Mesenchymal stem cell (in vitro differentiated cells and primary cell): ENCODE measurements at regions not wholly inside any gene's neighbourhood (a gene's known extent, or its start where the extent isn't known, plus 50 kb on each side); places are given as distances from the start of the nearest gene placed in this dataset.
"Not testable (repeated sequence)": the region's sequence is repeated elsewhere in the genome, so short reads cannot be mapped to it uniquely, and the experiment has no call there.

Experiments used
- DNase-seq: peaks from one replicate; pipeline ENCODE4 v3.0.0-alpha.2; 2013
- H2AFZ ChIP-seq: one replicate; pipeline ENCODE4 v1.6.1; 2013; ENCODE audit warnings: low read depth, mild to moderate bottlenecking, control low read depth, inconsistent platforms, low read length, moderate library complexity
- H2AK5ac ChIP-seq: 2 replicates; pipeline ENCODE4 v1.6.1; 2013; ENCODE audit warnings: low read length, moderate library complexity, mild to moderate bottlenecking, inconsistent platforms; ENCODE audit not compliant: severe bottlenecking
- H2BK120ac ChIP-seq: one replicate; pipeline ENCODE4 v1.6.1; 2013; ENCODE audit warnings: low read depth, mild to moderate bottlenecking, inconsistent platforms, low read length, moderate library complexity
- H2BK12ac ChIP-seq, 2 experiments: one replicate each; pipeline ENCODE4 v1.6.1; 2013; ENCODE audit warnings: inconsistent platforms in 2 of 2, low read length in 2 of 2, mild to moderate bottlenecking in 2 of 2, moderate library complexity in 2 of 2, control low read depth in 1 of 2
- H2BK15ac ChIP-seq: one replicate; pipeline ENCODE4 v1.6.1; 2013; ENCODE audit warnings: mild to moderate bottlenecking, low read depth, inconsistent platforms; ENCODE audit not compliant: poor library complexity, severe bottlenecking
- H2BK5ac ChIP-seq: 2 replicates; pipeline ENCODE4 v1.6.1; 2013; ENCODE audit warnings: low read depth, mild to moderate bottlenecking, low read length, control low read depth, inconsistent platforms; ENCODE audit not compliant: poor library complexity, severe bottlenecking
- H3K14ac ChIP-seq, 2 experiments: one replicate each; pipeline ENCODE4 v1.6.1; 2013; ENCODE audit warnings: inconsistent platforms in 2 of 2, low read length in 2 of 2, control low read depth in 1 of 2, mild to moderate bottlenecking in 1 of 2, moderate library complexity in 1 of 2
- H3K18ac ChIP-seq, 2 experiments: one replicate each; pipeline ENCODE4 v1.6.1; 2013; ENCODE audit warnings: inconsistent platforms in 2 of 2, low read length in 2 of 2, control low read depth in 1 of 2, low read depth in 1 of 2, mild to moderate bottlenecking in 1 of 2
- H3K23ac ChIP-seq, 2 experiments: one replicate each; pipeline ENCODE4 v1.6.1; 2013; ENCODE audit warnings: inconsistent platforms in 2 of 2, low read length in 2 of 2, mild to moderate bottlenecking in 2 of 2, moderate library complexity in 2 of 2, control low read depth in 1 of 2
- H3K27ac ChIP-seq: 2 replicates; pipeline ENCODE4 v1.5.1; 2013; ENCODE audit warnings: mild to moderate bottlenecking, moderate library complexity, low read length, control low read depth, inconsistent platforms; ENCODE audit not compliant: poor library complexity, severe bottlenecking
- H3K27me3 ChIP-seq, 2 experiments: 2 replicates each; pipeline versions ENCODE4 v1.6.1 to v1.7.0; 2013; ENCODE audit warnings: low read length in 2 of 2, mild to moderate bottlenecking in 2 of 2, moderate library complexity in 2 of 2, control low read depth in 1 of 2, inconsistent platforms in 1 of 2; ENCODE audit not compliant: control insufficient read depth in 1 of 2, insufficient read depth in 1 of 2
- H3K36me3 ChIP-seq, 2 experiments: 2 replicates each; pipeline versions ENCODE4 v1.6.1 to v1.7.0; 2013; ENCODE audit warnings: low read length in 2 of 2, control low read depth in 1 of 2, inconsistent platforms in 1 of 2, low read depth in 1 of 2, mild to moderate bottlenecking in 1 of 2; ENCODE audit not compliant: insufficient read depth in 2 of 2, control insufficient read depth in 1 of 2
- H3K4ac ChIP-seq, 2 experiments: one replicate each; pipeline ENCODE4 v1.6.1; 2013; ENCODE audit warnings: inconsistent platforms in 2 of 2, low read length in 2 of 2, mild to moderate bottlenecking in 2 of 2, moderate library complexity in 2 of 2, control low read depth in 1 of 2, low read depth in 1 of 2
- H3K4me1 ChIP-seq: 2 replicates; pipeline ENCODE4 v1.6.1; 2013; ENCODE audit warnings: low read depth, low read length, control low read depth; ENCODE audit not compliant: control insufficient read depth, insufficient read depth
- H3K4me2 ChIP-seq: 2 replicates; pipeline ENCODE4 v1.6.1; 2013; ENCODE audit warnings: low read length, mild to moderate bottlenecking, inconsistent platforms; ENCODE audit not compliant: poor library complexity, severe bottlenecking
- H3K4me3 ChIP-seq, 2 experiments: 2 replicates each; pipeline versions ENCODE4 v1.5.1 to v1.7.0; 2013; ENCODE audit warnings: low read length in 2 of 2, mild to moderate bottlenecking in 2 of 2, control low read depth in 1 of 2, low read depth in 1 of 2; ENCODE audit not compliant: insufficient read depth in 1 of 2
- H3K79me1 ChIP-seq: replicated peaks from 2 replicates; pipeline ENCODE4 v1.6.1; 2013; ENCODE audit warnings: mild to moderate bottlenecking, control low read depth, low read length, inconsistent platforms; ENCODE audit not compliant: poor library complexity, severe bottlenecking
- H3K9ac ChIP-seq: 2 replicates; pipeline ENCODE4 v1.7.0; 2013; ENCODE audit warnings: mild to moderate bottlenecking, low read length, moderate library complexity
- H3K9me3 ChIP-seq: 2 replicates; pipeline ENCODE4 v1.7.0; 2013; ENCODE audit warnings: mild to moderate bottlenecking, low read length; ENCODE audit not compliant: control insufficient read depth
- H4K8ac ChIP-seq: one replicate; pipeline ENCODE4 v1.6.1; 2013; ENCODE audit warnings: inconsistent platforms, mild to moderate bottlenecking, low read length, moderate library complexity
- H4K91ac ChIP-seq: one replicate; pipeline ENCODE4 v1.6.1; 2013; ENCODE audit warnings: mild to moderate bottlenecking, low read length, inconsistent platforms
- WGBS: methylation state at CpG from one replicate; pipeline ENCODE4 v1.1.7; 2013; ENCODE audit warnings: mixed read lengths; 5-methylcytosine and 5-hydroxymethylcytosine counted together

DNA sequence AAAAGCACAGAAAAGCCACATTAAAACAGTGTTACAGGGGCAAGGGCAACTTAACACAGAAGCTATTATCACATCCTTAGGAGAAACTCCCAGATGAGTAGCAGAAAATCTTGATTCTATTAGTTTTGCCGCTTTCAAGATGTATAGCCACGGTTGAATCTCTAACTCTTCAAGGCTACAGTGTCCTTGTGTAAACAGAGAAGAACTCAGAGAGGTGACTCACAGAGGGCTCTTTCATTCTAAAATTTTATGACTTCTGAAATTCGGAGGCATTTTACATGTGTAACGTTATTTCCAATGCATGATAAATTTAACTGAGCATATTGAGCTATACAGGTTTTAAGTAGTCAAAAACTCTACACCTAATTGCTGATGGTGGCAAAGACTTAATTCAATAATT lies 846.6 kb downstream of the GBE1 start:
- Histone ChIP-seq H3K4ac (no peak overlapping the region), H3K27ac (no peak overlapping the region), H3K27me3 (no peaks in the 10 kb centered on the region), H3K18ac (no peak overlapping the region), H3K79me1 (no peaks in the 10 kb centered on the region), H3K4me3 (no peak overlapping the region), H2AFZ (no peak overlapping the region), H3K9me3 (peaks cover 11% of the 10 kb centered on the region), H3K14ac (no peak overlapping the region), H3K4me2 (no peak overlapping the region), H2AK5ac (no peak overlapping the region), H2BK5ac (no peak overlapping the region), H4K91ac (no peak overlapping the region), H2BK12ac (no peak overlapping the region), H2BK15ac (no peak overlapping the region), H4K8ac (no peak overlapping the region), H3K36me3 (no peaks in the 10 kb centered on the region), H3K4me1 (no peaks in the 10 kb centered on the region), H3K23ac (no peak overlapping the region), H3K9ac (no peak overlapping the region), H2BK120ac (no peak overlapping the region)
- DNase-seq, result no peak
- WGBS, result 83% methylated on average over 2 of the region's 4 CpGs

GRCh38 chr3:80898211-80898610 lies 863.2 kb downstream of the GBE1 start:
- H2BK5ac ChIP-seq, result no peak overlapping the region
- H2BK12ac ChIP-seq, result no peak overlapping the region
- no peaks in the 10 kb centered on the region for H3K4me1 ChIP-seq
- H3K18ac ChIP-seq, result no peak overlapping the region
- H2BK15ac ChIP-seq, result no peak overlapping the region
- H3K4me3 ChIP-seq, result no peak overlapping the region
- no peak overlapping the region for H2AK5ac ChIP-seq
- no peak overlapping the region for H3K14ac ChIP-seq
- H2AFZ ChIP-seq, result no peak overlapping the region
- H2BK120ac ChIP-seq, result no peak overlapping the region
- peaks cover 11% of the 10 kb centered on the region for H3K9me3 ChIP-seq
- no peak overlapping the region for H3K4ac ChIP-seq
- no peak for DNase-seq
- no peaks in the 10 kb centered on the region for H3K36me3 ChIP-seq
- no peaks in the 10 kb centered on the region for H3K79me1 ChIP-seq
- H3K23ac ChIP-seq, result no peak overlapping the region
- no peak overlapping the region for H4K8ac ChIP-seq
- no peak overlapping the region for H4K91ac ChIP-seq
- no peaks in the 10 kb centered on the region for H3K27me3 ChIP-seq
- no peak overlapping the region for H3K4me2 ChIP-seq
- no peak overlapping the region for H3K9ac ChIP-seq
- H3K27ac ChIP-seq, result no peak overlapping the region

GRCh38 chr3:80897005-80897404 lies 864.4 kb downstream of the GBE1 start:
- DNase-seq, H3K23ac ChIP-seq, H2BK15ac ChIP-seq, H2BK12ac ChIP-seq, H3K4me3 ChIP-seq, H3K4me1 ChIP-seq, H3K14ac ChIP-seq, H2BK120ac ChIP-seq, H3K9ac ChIP-seq, H3K27me3 ChIP-seq, H4K91ac ChIP-seq, H4K8ac ChIP-seq, H3K36me3 ChIP-seq, H3K27ac ChIP-seq, H3K4ac ChIP-seq, H2AK5ac ChIP-seq, H2AFZ ChIP-seq, H3K79me1 ChIP-seq, H3K18ac ChIP-seq, H3K4me2 ChIP-seq, H2BK5ac ChIP-seq: not testable (repeated sequence)
- peaks cover 11% of the 10 kb centered on the region for H3K9me3 ChIP-seq
- WGBS, result 75% methylated on average over 7 of the region's 12 CpGs

- H2AFZ ChIP-seq, result no peak overlapping the region
- no peak overlapping the region for H4K8ac ChIP-seq
- H3K18ac ChIP-seq, result no peak overlapping the region
- H3K27ac ChIP-seq, result no peak overlapping the region
- H4K91ac ChIP-seq, result no peak overlapping the region
- H3K4me3 ChIP-seq, result no peak overlapping the region
- H2AK5ac ChIP-seq, result no peak overlapping the region
- DNase-seq, result no peak
- H3K36me3 ChIP-seq, result no peaks in the 10 kb centered on the region
- no peak overlapping the region for H2BK15ac ChIP-seq
- H3K4me2 ChIP-seq, result no peak overlapping the region
- H3K27me3 ChIP-seq, result no peaks in the 10 kb centered on the region
- H3K9me3 ChIP-seq, result peaks cover 5% of the 10 kb centered on the region
- H3K4ac ChIP-seq, result no peak overlapping the region
- no peak overlapping the region for H3K23ac ChIP-seq
- no CpG with 5 or more reads among the region's 2 CpGs for WGBS
- no peak overlapping the region for H3K9ac ChIP-seq
- H3K4me1 ChIP-seq, result peaks cover 2% of the 10 kb centered on the region
- no peak overlapping the region for H3K14ac ChIP-seq
- no peak overlapping the region for H2BK5ac ChIP-seq
- H2BK120ac ChIP-seq, result no peak overlapping the region
- H2BK12ac ChIP-seq, result no peak overlapping the region
- H3K79me1 ChIP-seq, result no peaks in the 10 kb centered on the region
Observed at GRCh38 chr3:80890571-80890970, 870.9 kb downstream of the GBE1 start.
